ENCODE measurements at regions not wholly inside any gene's neighbourhood (a gene's known extent, or its start where the extent isn't known, plus 50 kb on each side); places are given as distances from the start of the nearest gene placed in this dataset.

- TF ChIP-seq EZH2 (IDR thresholded peaks at IDR 0.05; ENCODE audit: low read length) = no peak
- TF ChIP-seq CTCF (optimal IDR thresholded peaks at IDR 0.05 in 1 of 3, IDR thresholded peaks at IDR 0.05 in 1 of 3, conservative IDR thresholded peaks at IDR 0.05 in 1 of 3; ENCODE audit: extremely low read depth in 1 of 3, insufficient read depth in 2 of 3, low read length in 3 of 3) = no peak
Observed at GRCh38 chr2:18446715-18447114, 113.7 kb downstream of the RDH14 start.

Measured in keratinocyte (primary cell).